Breast epithelium (tissue), 4 donors: ENCODE measurements at regions not wholly inside any gene's neighbourhood (a gene's known extent, or its start where the extent isn't known, plus 50 kb on each side); places are given as distances from the start of the nearest gene placed in this dataset.
"Not testable (repeated sequence)": the region's sequence is repeated elsewhere in the genome, so short reads cannot be mapped to it uniquely, and the experiment has no call there.

Source experiments
- DNase-seq, 2 donors: peaks; one replicate each; pipeline ENCODE4 v3.0.0-alpha.2; 2019; ENCODE audit warnings: low spot score in 2 of 2
- H3K27ac ChIP-seq, 2 donors: fragments of 200-600 bp; sonication (generic) in 1 of 2; one replicate each; pipeline ENCODE4 v1.5.1; 2016 to 2019; ENCODE audit warnings: mild to moderate bottlenecking in 1 of 2
- H3K27me3 ChIP-seq, 2 donors: fragments of 200-600 bp; sonication (generic) in 1 of 2; one replicate each; pipeline versions ENCODE4 v1.5.1 to v1.6.0; 2017 to 2019; ENCODE audit warnings: control low read depth in 1 of 2, mild to moderate bottlenecking in 1 of 2
- H3K36me3 ChIP-seq: fragments of 200-600 bp; one replicate; pipeline ENCODE4 v1.5.1; 2019
- H3K4me1 ChIP-seq, 2 donors: fragments of 200-600 bp; sonication (generic); one replicate each; pipeline ENCODE4 v1.5.1; 2016 to 2019; ENCODE audit warnings: control low read depth in 1 of 2
- H3K4me3 ChIP-seq, 3 donors: fragments of 200-600 bp; sonication (generic); 1 replicate in 2 of 3; 2 replicates in 1 of 3; pipeline ENCODE4 v1.5.1; 2016 to 2019; ENCODE audit warnings: mild to moderate bottlenecking in 3 of 3, moderate library complexity in 2 of 3
- H3K9me3 ChIP-seq, 2 donors: fragments of 200-600 bp; sonication (generic) in 1 of 2; one replicate each; pipeline ENCODE4 v1.5.1; 2016 to 2019; ENCODE audit warnings: control low read depth in 1 of 2
- CTCF ChIP-seq, 3 donors: fragments of 450-650 bp; IDR thresholded peaks; one replicate each; pipeline ENCODE4 v1.5.1; 2016 to 2017; ENCODE audit warnings: antibody characterized with exemption in 3 of 3, mild to moderate bottlenecking in 3 of 3, moderate library complexity in 3 of 3
- POLR2A ChIP-seq: fragments of 450-650 bp; IDR thresholded peaks from one replicate; pipeline ENCODE4 v1.6.1; 2016; ENCODE audit warnings: antibody characterized with exemption, mild to moderate bottlenecking, moderate library complexity
- POLR2AphosphoS5 ChIP-seq, 3 donors: sonication (generic); formaldehyde crosslinking; IDR thresholded peaks; one replicate each; pipeline ENCODE4 v1.6.1; 2017; ENCODE audit warnings: antibody characterized with exemption in 3 of 3
- intact Hi-C: fragments of 100-400 bp; cut with DNase I; formaldehyde crosslinking; loops from one replicate; pipeline ENCODE4 v1.15.1; 2023; ENCODE audit warnings: low total_unique reads

GRCh38 chr10:129213256-129213655, 253.8 kb upstream of the MGMT start:
- no peak overlapping the region for H3K4me3 ChIP-seq
- intact Hi-C loops, result no loop called here
- no peaks in the 10 kb centered on the region for H3K9me3 ChIP-seq
- TF ChIP-seq POLR2AphosphoS5 (IDR thresholded peaks at IDR 0.05) (no peak), POLR2A (no peak), CTCF (IDR thresholded peaks at IDR 0.05) (no peak)
- H3K4me1 ChIP-seq, result no peaks in the 10 kb centered on the region
- H3K27me3 ChIP-seq, result no peaks in the 10 kb centered on the region
- no peaks in the 10 kb centered on the region for H3K36me3 ChIP-seq
- no peak overlapping the region for H3K27ac ChIP-seq
- DNase-seq, result no peak

- DNase-seq, intact Hi-C loops, H3K27ac ChIP-seq, H3K36me3 ChIP-seq, H3K4me3 ChIP-seq, H3K27me3 ChIP-seq, H3K4me1 ChIP-seq, H3K9me3 ChIP-seq: not testable (repeated sequence)
These were observed 253.0 kb upstream of the MGMT start for GRCh38 chr10:129213996-129214395.

- no peaks in the 10 kb centered on the region for H3K36me3 ChIP-seq
- H3K27ac ChIP-seq, result no peak overlapping the region
- no peaks in the 10 kb centered on the region for H3K9me3 ChIP-seq
- DNase-seq, result no peak
- no peak for TF ChIP-seq POLR2A
- H3K4me1 ChIP-seq, result no peaks in the 10 kb centered on the region
- intact Hi-C loops, result no loop called here
- no peaks in the 10 kb centered on the region for H3K27me3 ChIP-seq
- no peak overlapping the region for H3K4me3 ChIP-seq
These were observed 247.7 kb upstream of the MGMT start for GRCh38 chr10:129219364-129219763.

GRCh38 chr10:129222436-129222835, 244.6 kb upstream of the MGMT start:
- intact Hi-C loops, result loop anchor here (2.0 kb wide), 1 partner anchor 68 kb away; no protein-coding TSS in a partner anchor
- no peaks in the 10 kb centered on the region for H3K9me3 ChIP-seq
- H3K27me3 ChIP-seq, result no peaks in the 10 kb centered on the region
- H3K27ac ChIP-seq, result no peak overlapping the region
- no peak for DNase-seq
- H3K4me3 ChIP-seq, result no peak overlapping the region
- H3K36me3 ChIP-seq, result no peaks in the 10 kb centered on the region
- TF ChIP-seq CTCF (IDR thresholded peaks at IDR 0.05) (no peak), POLR2A (no peak), POLR2AphosphoS5 (IDR thresholded peaks at IDR 0.05) (no peak)
- H3K4me1 ChIP-seq, result no peaks in the 10 kb centered on the region

GRCh38 chr10:129223363-129223762, 243.7 kb upstream of the MGMT start:
- H3K27ac ChIP-seq, result no peak overlapping the region
- H3K4me1 ChIP-seq, result no peaks in the 10 kb centered on the region
- no peaks in the 10 kb centered on the region for H3K36me3 ChIP-seq
- intact Hi-C loops, result loop anchor here (2.0 kb wide), 1 partner anchor 69 kb away; no protein-coding TSS in a partner anchor
- no peak for DNase-seq
- H3K4me3 ChIP-seq, result no peak overlapping the region
- H3K27me3 ChIP-seq, result no peaks in the 10 kb centered on the region
- TF ChIP-seq POLR2AphosphoS5 (IDR thresholded peaks at IDR 0.05) (no peak), CTCF (IDR thresholded peaks at IDR 0.05) (no peak), POLR2A (no peak)
- no peaks in the 10 kb centered on the region for H3K9me3 ChIP-seq

GRCh38 chr10:129224065-129224464, 243.0 kb upstream of the MGMT start:
- intact Hi-C loops, result no loop called here
- H3K9me3 ChIP-seq, result no peaks in the 10 kb centered on the region
- H3K27me3 ChIP-seq, result no peaks in the 10 kb centered on the region
- no peak overlapping the region for H3K4me3 ChIP-seq
- DNase-seq, result no peak
- H3K36me3 ChIP-seq, result no peaks in the 10 kb centered on the region
- no peak for TF ChIP-seq POLR2AphosphoS5 (IDR thresholded peaks at IDR 0.05)
- no peak for TF ChIP-seq POLR2A
- TF ChIP-seq CTCF (IDR thresholded peaks at IDR 0.05), result no peak
- H3K27ac ChIP-seq, result no peak overlapping the region
- no peaks in the 10 kb centered on the region for H3K4me1 ChIP-seq
